Prostate gland (tissue), 2 donors: ENCODE measurements at regions not wholly inside any gene's neighbourhood (a gene's known extent, or its start where the extent isn't known, plus 50 kb on each side); places are given as distances from the start of the nearest gene placed in this dataset.

Experiments used
- DNase-seq: peaks from one replicate; pipeline ENCODE4 v3.0.0-alpha.2; 2019; ENCODE audit warnings: low spot score
- H3K27ac ChIP-seq, 2 donors: fragments of 200-600 bp; sonication (generic); 2 replicates each; pipeline ENCODE4 v1.5.1; 2017 to 2019
- H3K27me3 ChIP-seq: fragments of 200-600 bp; sonication (generic); replicated peaks from 2 replicates; pipeline ENCODE4 v1.5.1; 2019; ENCODE audit not compliant: insufficient read depth
- H3K36me3 ChIP-seq, 2 donors: fragments of 200-600 bp; sonication (generic); 1 replicate in 1 of 2; 2 replicates in 1 of 2; pipeline versions ENCODE4 v1.5.1 to v1.8.1; 2017 to 2019
- H3K4me1 ChIP-seq: fragments of 200-600 bp; sonication (generic); replicated peaks from 2 replicates; pipeline ENCODE4 v1.5.1; 2019
- H3K4me3 ChIP-seq, 2 donors: fragments of 200-600 bp; sonication (generic); 2 replicates each; pipeline ENCODE4 v1.5.1; 2017 to 2019
- H3K9me3 ChIP-seq: fragments of 200-600 bp; sonication (generic); 2 replicates; pipeline ENCODE4 v1.5.1; 2017
- POLR2A ChIP-seq: fragments of 450-650 bp; IDR thresholded peaks from one replicate; pipeline ENCODE4 v1.6.1; 2016; ENCODE audit warnings: antibody characterized with exemption, mild to moderate bottlenecking
- POLR2AphosphoS5 ChIP-seq: sonication (generic); formaldehyde crosslinking; IDR thresholded peaks from one replicate; pipeline ENCODE4 v1.6.1; 2017; ENCODE audit warnings: antibody characterized with exemption
- WGBS: methylation state at CpG from one replicate; pipeline ENCODE4 v1.1.5; 2018; 5-methylcytosine and 5-hydroxymethylcytosine counted together
- intact Hi-C: fragments of 100-400 bp; cut with DNase I; formaldehyde crosslinking; loops from one replicate; pipeline ENCODE4 v1.14.2; 2022
- TF ChIP-seq, protein P1 (sequence below), 4 experiments: fragments of 200-600 bp in 2 of 4; fragments of 450-650 bp in 2 of 4; sonication (generic) in 2 of 4; IDR thresholded peaks; 1 replicate in 3 of 4; 2 replicates in 1 of 4; pipeline ENCODE4 v1.5.1; 2016 to 2019; ENCODE audit warnings: antibody characterized with exemption in 4 of 4, mild to moderate bottlenecking in 2 of 4, moderate library complexity in 2 of 4

DNA sequence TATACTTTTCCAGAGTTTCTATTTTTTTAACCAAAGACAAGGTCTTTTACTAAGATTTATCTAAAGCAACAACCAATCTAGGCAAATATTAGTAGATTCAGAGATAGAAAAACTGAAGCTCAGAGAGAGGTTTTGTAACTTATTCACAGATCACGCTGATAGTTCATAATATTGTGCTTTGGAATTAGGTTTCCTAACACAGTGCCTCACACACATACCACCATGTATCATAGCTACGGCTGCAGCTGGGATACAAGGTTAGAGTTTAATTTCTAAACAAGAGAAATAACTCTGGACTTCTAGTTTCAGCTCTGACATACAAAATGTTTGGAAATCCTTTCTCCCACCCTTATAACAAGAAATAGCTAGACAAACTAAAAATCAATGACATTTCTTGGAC, 565.7 kb downstream of the PYDC2 start:
- intact Hi-C loops: no loop called here
- no peaks in the 10 kb centered on the region for H3K27me3 ChIP-seq
- no peak for DNase-seq
- no peak overlapping the region for H3K27ac ChIP-seq
- no peaks in the 10 kb centered on the region for H3K4me1 ChIP-seq
- WGBS: 90% methylated on average over 2 of the region's 2 CpGs
- no peaks in the 10 kb centered on the region for H3K36me3 ChIP-seq
- no peak for TF ChIP-seq POLR2AphosphoS5
- TF ChIP-seq POLR2A: no peak
- TF ChIP-seq, protein P1, sequence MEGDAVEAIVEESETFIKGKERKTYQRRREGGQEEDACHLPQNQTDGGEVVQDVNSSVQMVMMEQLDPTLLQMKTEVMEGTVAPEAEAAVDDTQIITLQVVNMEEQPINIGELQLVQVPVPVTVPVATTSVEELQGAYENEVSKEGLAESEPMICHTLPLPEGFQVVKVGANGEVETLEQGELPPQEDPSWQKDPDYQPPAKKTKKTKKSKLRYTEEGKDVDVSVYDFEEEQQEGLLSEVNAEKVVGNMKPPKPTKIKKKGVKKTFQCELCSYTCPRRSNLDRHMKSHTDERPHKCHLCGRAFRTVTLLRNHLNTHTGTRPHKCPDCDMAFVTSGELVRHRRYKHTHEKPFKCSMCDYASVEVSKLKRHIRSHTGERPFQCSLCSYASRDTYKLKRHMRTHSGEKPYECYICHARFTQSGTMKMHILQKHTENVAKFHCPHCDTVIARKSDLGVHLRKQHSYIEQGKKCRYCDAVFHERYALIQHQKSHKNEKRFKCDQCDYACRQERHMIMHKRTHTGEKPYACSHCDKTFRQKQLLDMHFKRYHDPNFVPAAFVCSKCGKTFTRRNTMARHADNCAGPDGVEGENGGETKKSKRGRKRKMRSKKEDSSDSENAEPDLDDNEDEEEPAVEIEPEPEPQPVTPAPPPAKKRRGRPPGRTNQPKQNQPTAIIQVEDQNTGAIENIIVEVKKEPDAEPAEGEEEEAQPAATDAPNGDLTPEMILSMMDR (IDR thresholded peaks at IDR 0.05): no peak
- no peaks in the 10 kb centered on the region for H3K9me3 ChIP-seq
- no peak overlapping the region for H3K4me3 ChIP-seq

DNA sequence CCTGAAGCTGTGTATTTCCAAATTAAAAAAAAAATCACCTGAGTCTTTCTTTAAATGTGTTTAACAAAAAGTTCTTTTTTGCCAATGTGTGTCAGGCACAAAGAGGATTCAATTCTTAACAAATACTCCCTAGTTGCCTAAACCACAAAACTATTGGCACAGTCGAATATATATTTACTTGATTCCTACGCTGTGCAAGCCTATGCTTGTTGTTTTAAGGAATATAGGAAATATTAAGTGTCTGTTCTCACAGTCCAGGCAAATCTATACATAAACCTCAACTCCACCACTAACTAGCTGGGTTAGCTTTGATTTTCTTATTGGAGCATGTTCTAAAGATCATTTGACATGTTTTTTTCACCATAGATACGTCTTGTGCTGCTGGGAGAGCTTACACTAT, 571.0 kb downstream of the PYDC2 start:
- intact Hi-C loops: no loop called here
- no peaks in the 10 kb centered on the region for H3K9me3 ChIP-seq
- no peaks in the 10 kb centered on the region for H3K27me3 ChIP-seq
- 50% methylated on average over 3 of the region's 3 CpGs for WGBS
- H3K27ac ChIP-seq: no peak overlapping the region
- no peak for DNase-seq
- TF ChIP-seq, protein P1 (IDR thresholded peaks at IDR 0.05): no peak
- TF ChIP-seq POLR2AphosphoS5 (no peak), POLR2A (no peak)
- H3K4me3 ChIP-seq: no peak overlapping the region
- no peaks in the 10 kb centered on the region for H3K36me3 ChIP-seq
- no peaks in the 10 kb centered on the region for H3K4me1 ChIP-seq

DNA sequence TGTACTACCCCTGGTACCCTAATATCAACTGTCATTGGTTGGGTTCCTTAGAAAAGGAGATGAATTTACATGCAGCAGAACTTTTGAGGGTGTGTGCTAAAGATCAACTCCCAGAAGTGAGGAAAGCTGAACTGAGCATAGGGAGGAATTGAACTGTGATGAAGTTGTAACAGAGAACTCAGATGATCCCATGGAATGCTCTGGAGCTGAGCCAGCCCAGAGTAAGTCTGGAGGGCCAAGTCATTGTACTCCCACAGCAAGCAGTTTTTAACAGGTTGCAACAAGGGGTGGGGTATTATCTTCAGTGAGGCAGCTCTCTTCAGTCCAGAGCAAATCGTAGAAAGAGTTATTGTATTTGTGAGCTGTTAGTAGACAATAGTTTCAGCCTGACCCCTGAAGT, 572.3 kb downstream of the PYDC2 start:
- Histone ChIP-seq H3K27me3 (no peaks in the 10 kb centered on the region), H3K9me3 (no peaks in the 10 kb centered on the region), H3K4me3 (no peak overlapping the region), H3K27ac (no peak overlapping the region), H3K4me1 (no peaks in the 10 kb centered on the region), H3K36me3 (no peaks in the 10 kb centered on the region)
- TF ChIP-seq POLR2AphosphoS5 (no peak), POLR2A (no peak)
- TF ChIP-seq, protein P1 (IDR thresholded peaks at IDR 0.05): no peak
- no peak for DNase-seq
- intact Hi-C loops: no loop called here
- WGBS: 90% methylated on average over 1 of the region's 1 CpG

DNA sequence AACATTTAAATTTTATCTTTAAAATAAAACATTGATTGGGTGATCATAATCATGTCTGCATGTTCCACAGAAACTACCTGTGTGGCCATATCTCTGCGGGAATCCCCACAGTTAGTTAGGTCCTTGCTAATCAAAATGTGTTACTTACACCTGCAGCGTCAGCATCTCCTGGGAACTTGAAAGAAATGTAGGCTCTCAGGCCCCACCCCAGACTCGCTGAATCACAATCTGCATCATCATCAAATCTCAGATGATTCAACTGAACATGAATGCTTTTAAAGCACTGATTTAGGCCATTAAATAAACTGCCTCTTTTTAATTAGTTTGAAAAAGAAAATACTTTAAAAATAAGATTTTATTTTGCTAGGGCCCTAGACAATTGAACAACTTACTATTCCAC, 577.8 kb downstream of the PYDC2 start:
- no peak for TF ChIP-seq POLR2AphosphoS5
- TF ChIP-seq POLR2A: no peak
- TF ChIP-seq, protein P1 (IDR thresholded peaks at IDR 0.05): no peak
- Histone ChIP-seq H3K27me3 (no peaks in the 10 kb centered on the region), H3K4me3 (no peak overlapping the region), H3K4me1 (no peaks in the 10 kb centered on the region), H3K9me3 (no peaks in the 10 kb centered on the region), H3K27ac (no peak overlapping the region), H3K36me3 (no peaks in the 10 kb centered on the region)
- intact Hi-C loops: no loop called here
- no peak for DNase-seq
- WGBS: 72% methylated on average over 3 of the region's 3 CpGs

DNA sequence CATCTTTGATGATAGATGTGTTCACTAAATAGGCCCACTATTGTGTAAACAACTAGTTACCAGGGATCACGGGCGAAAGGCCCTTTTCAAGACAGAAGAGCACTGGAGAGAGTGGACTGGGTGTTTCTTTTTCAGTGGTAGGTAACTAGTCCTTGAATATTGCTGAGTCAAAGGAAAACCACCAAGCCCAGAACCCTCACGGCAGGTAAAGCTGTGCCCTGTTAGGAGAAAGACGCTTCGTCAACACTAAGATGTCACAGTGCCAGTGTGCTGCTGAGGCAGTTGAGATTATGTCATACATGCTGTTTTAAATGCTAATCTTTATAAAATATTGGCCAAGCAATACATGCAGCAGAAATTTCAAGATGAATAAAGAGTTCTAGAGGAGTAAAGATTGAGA, 578.6 kb downstream of the PYDC2 start:
- Histone ChIP-seq H3K4me3 (no peak overlapping the region), H3K9me3 (no peaks in the 10 kb centered on the region), H3K27me3 (no peaks in the 10 kb centered on the region), H3K4me1 (no peaks in the 10 kb centered on the region), H3K27ac (no peak overlapping the region), H3K36me3 (no peaks in the 10 kb centered on the region)
- TF ChIP-seq POLR2AphosphoS5: no peak
- TF ChIP-seq POLR2A: no peak
- TF ChIP-seq, protein P1 (IDR thresholded peaks at IDR 0.05): no peak
- DNase-seq: no peak
- 61% methylated on average over 5 of the region's 5 CpGs for WGBS
- intact Hi-C loops: no loop called here
